ENCODE measurements at regions not wholly inside any gene's neighbourhood (a gene's known extent, or its start where the extent isn't known, plus 50 kb on each side); places are given as distances from the start of the nearest gene placed in this dataset.
"Not testable (repeated sequence)": the region's sequence is repeated elsewhere in the genome, so short reads cannot be mapped to it uniquely, and the experiment has no call there.

GRCh38 chr18:4704781-4705180 lies 249.7 kb upstream of the DLGAP1 start:
- DNase-seq (no peak), ATAC-seq (no peak)
- intact Hi-C loops (cut with micrococcal nuclease), result no loop called here

- DNase-seq (no peak), ATAC-seq (no peak)
- intact Hi-C loops (cut with micrococcal nuclease), result no loop called here
Observed at GRCh38 chr18:4691836-4692235, 236.7 kb upstream of the DLGAP1 start.

GRCh38 chr18:4678685-4679084 lies 223.6 kb upstream of the DLGAP1 start:
- ATAC-seq; DNase-seq; intact Hi-C loops (cut with micrococcal nuclease): not testable (repeated sequence)

- no peak for ATAC-seq
- intact Hi-C loops (cut with micrococcal nuclease), result no loop called here
- no peak for DNase-seq
Observed at GRCh38 chr18:4677006-4677405, 221.9 kb upstream of the DLGAP1 start.

- ATAC-seq (no peak), DNase-seq (no peak)
- intact Hi-C loops (cut with micrococcal nuclease), result no loop called here
Observed at GRCh38 chr18:4672162-4672561, 217.1 kb upstream of the DLGAP1 start.

GRCh38 chr18:4658804-4659203 lies 203.7 kb upstream of the DLGAP1 start:
- intact Hi-C loops (cut with micrococcal nuclease), result no loop called here
- DNase-seq (no peak), ATAC-seq (no peak)

- intact Hi-C loops (cut with micrococcal nuclease), result no loop called here
- ATAC-seq (no peak), DNase-seq (no peak)
Observed at GRCh38 chr18:4653418-4653817, 198.3 kb upstream of the DLGAP1 start.

GRCh38 chr18:4641771-4642368 lies 186.8 kb upstream of the DLGAP1 start:
- DNase-seq, result no peak
- no peak for ATAC-seq
- intact Hi-C loops (cut with micrococcal nuclease), result no loop called here

- intact Hi-C loops (cut with micrococcal nuclease), result no loop called here
- ATAC-seq (no peak), DNase-seq (no peak)
Observed at GRCh38 chr18:4640349-4641012, 185.4 kb upstream of the DLGAP1 start.

GRCh38 chr18:4639628-4640310 lies 184.7 kb upstream of the DLGAP1 start:
- intact Hi-C loops (cut with micrococcal nuclease), result no loop called here
- DNase-seq, result no peak
- no peak for ATAC-seq

GRCh38 chr18:4638680-4639079 lies 183.6 kb upstream of the DLGAP1 start:
- DNase-seq (no peak), ATAC-seq (no peak)
- intact Hi-C loops (cut with micrococcal nuclease), result no loop called here

- ATAC-seq (no peak), DNase-seq (no peak)
- intact Hi-C loops (cut with micrococcal nuclease), result no loop called here
Observed at GRCh38 chr18:4637876-4638275, 182.8 kb upstream of the DLGAP1 start.

GRCh38 chr18:4636967-4637366 lies 181.9 kb upstream of the DLGAP1 start:
- ATAC-seq, result no peak
- intact Hi-C loops (cut with micrococcal nuclease), result no loop called here
- no peak for DNase-seq

- intact Hi-C loops (cut with micrococcal nuclease), result no loop called here
- DNase-seq (no peak), ATAC-seq (no peak)
Observed at GRCh38 chr18:4631239-4631638, 176.1 kb upstream of the DLGAP1 start.

- intact Hi-C loops (cut with micrococcal nuclease), result no loop called here
- DNase-seq (no peak), ATAC-seq (no peak)
Observed at GRCh38 chr18:4605212-4605611, 150.1 kb upstream of the DLGAP1 start.

- DNase-seq, result no peak
- ATAC-seq, result no peak
- intact Hi-C loops (cut with micrococcal nuclease), result no loop called here
Observed at GRCh38 chr18:4603955-4604354, 148.8 kb upstream of the DLGAP1 start.

GRCh38 chr18:4599312-4599711 lies 144.2 kb upstream of the DLGAP1 start:
- no peak for ATAC-seq
- intact Hi-C loops (cut with micrococcal nuclease), result no loop called here

GRCh38 chr18:4597301-4597700 lies 142.2 kb upstream of the DLGAP1 start:
- ATAC-seq, result no peak
- DNase-seq, result no peak
- intact Hi-C loops (cut with micrococcal nuclease), result no loop called here

More at GRCh38 chr18:4599312-4599711, 144.2 kb upstream of the DLGAP1 start:
- no peak for DNase-seq

- DNase-seq (no peak), ATAC-seq (no peak)
- intact Hi-C loops (cut with micrococcal nuclease), result no loop called here
Observed at GRCh38 chr18:4593895-4594294, 138.8 kb upstream of the DLGAP1 start.

- intact Hi-C loops (cut with micrococcal nuclease), result no loop called here
- ATAC-seq (no peak), DNase-seq (no peak)
Observed at GRCh38 chr18:4593459-4593858, 138.4 kb upstream of the DLGAP1 start.
